HG02623 (cell line): ENCODE measurements at regions not wholly inside any gene's neighbourhood (a gene's known extent, or its start where the extent isn't known, plus 50 kb on each side); places are given as distances from the start of the nearest gene placed in this dataset.
A peak's percentile ranks its signal among the peaks of the same experiment; 100 is the strongest.
"Not testable (repeated sequence)": the region's sequence is repeated elsewhere in the genome, so short reads cannot be mapped to it uniquely, and the experiment has no call there.

Source experiments
- ATAC-seq: cut with Tn5 transposase; IDR thresholded peaks from one replicate; pipeline ENCODE4 v1.9.1; 2021; ENCODE audit warnings: moderate library complexity; ENCODE audit not compliant: unreplicated experiment

DNA sequence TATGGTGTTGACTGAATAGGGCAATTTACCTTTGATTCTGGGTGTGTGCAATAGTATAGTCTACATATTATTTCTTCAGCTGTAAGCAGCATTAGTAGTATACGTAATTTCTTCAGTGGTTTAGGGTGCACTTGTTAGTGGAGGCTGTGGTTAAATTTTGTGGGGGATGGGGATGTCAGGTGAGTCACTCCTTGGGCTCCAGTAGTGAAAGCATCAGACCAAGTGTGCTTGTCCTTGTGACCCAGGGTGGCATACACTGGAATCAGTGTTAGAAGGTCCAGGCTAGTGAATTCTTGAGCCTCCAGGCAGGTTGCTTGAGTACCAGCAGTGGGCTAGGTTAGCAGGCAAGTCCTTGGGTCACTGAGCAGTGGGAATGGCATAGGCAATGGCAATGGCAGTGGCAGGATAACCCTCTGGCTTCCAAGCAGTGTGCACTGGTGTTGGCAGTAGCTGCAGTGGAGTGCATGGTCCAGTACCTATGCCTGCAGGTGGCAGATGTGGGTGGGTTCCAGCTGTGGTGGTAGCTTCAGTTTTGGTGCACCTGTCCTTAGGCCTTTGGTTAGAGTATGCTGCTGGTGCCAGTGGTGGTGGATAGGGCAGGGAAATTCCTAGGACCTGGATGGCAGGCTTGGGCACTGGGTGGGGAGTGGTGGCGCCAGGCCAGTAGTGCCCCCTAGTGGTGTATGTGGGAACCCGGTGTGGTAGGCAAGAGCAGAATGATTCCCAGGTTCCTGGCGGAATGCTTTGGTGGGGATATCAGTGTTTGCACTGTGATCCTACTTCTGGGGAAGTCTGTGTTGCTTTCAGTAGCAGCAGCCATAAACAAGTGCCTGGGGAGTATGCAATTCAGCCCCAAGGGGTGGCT lies 531.0 kb downstream of the SMARCA1 start:
- no peak for ATAC-seq

DNA sequence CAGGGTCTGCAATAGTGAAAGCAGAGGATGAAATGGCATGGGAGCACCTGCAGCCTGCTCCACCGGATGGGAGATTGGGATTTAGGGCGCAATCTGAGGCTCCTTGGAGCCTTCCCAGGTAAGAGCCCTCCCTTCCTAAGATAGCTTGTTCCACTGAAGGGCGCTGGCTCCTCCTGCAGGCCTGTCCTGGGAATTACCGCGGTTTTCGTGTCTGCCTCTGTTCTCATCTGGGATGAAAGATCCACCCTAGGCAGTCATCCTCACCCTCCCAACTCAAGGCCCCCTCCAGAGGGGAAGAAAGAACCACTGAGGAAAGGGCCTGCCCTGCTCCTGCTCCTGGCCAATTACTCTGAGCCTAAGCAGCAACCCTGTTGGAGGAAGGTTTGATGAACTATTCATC lies 547.5 kb downstream of the SMARCA1 start:
- ATAC-seq = peak; percentile 67

DNA sequence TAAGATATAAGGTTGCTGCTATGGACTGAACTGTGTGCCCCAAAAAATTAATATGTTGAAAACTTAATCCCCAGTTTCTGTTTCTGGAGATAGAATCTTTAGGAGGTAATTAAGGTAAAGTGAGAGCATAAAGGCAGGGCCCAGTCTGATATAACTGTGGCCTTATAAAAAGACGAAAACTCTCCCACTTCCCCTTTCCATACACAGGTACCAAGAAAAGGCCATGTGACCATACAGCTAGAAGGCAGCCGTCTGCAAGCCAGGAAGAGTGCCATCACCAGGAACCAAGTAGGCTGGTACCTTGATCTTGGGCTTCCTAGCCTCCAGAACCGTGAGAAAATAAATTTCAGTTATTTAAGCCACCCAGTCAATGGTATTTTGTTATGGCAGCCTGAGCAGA lies 550.3 kb downstream of the SMARCA1 start:
- no peak for ATAC-seq

DNA sequence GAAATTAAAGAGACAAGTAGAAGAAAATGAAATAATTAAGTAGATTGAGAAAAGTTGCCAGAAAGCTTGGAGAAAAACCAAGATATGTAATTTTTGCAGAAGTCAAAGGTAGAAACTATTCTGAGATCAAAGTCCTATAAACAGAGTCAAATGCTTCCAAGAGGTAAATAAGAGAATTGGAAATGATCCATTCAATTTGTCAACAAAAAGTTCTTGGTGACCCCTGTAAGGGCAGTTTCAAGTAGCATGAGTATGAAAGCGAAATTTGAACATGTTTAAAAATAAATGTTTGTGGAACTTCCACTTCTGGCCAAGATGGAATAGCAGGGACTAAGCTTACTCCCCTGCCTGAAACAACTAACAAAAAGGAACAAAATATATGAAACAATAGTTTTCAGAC lies 562.0 kb downstream of the SMARCA1 start:
- no peak for ATAC-seq

DNA sequence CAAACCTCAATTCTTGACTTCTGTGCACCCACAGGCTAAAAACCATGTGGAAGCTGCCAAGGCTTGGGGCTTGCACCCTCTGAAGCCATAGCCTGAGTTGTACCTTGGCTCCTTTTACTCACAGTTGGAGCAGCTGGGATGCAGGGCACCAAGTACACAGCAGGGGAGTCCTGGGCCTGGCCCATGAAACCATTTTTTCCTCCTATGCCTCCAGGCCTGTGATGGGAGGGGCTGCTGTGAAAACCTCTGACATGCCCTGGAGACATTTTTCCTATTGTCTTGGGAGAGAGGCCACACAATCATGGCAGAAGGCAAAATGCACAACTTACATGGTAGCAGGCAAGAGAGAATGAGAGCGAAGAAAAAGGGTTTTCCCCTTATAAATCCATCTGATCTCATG lies 568.6 kb downstream of the SMARCA1 start:
- not testable (repeated sequence) for ATAC-seq

DNA sequence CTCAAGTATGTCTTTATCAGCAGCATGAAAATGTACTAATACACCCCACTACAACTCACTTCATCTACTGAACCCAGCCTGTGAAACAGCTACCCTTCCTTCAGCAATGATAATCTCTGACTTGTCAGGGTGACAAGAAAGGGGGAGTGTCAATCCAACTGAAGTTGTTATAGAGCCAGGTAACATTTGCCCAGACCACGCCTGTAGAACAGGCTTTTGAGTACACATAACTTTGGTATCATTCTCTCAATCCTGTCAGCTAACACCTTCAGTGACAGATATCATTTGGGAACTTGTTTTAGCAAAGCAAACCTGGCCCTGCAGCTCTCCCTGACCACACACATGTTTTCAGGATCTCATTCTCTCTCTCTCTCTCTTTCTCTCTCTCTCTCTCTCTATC lies 592.2 kb downstream of the SMARCA1 start:
- no peak for ATAC-seq

DNA sequence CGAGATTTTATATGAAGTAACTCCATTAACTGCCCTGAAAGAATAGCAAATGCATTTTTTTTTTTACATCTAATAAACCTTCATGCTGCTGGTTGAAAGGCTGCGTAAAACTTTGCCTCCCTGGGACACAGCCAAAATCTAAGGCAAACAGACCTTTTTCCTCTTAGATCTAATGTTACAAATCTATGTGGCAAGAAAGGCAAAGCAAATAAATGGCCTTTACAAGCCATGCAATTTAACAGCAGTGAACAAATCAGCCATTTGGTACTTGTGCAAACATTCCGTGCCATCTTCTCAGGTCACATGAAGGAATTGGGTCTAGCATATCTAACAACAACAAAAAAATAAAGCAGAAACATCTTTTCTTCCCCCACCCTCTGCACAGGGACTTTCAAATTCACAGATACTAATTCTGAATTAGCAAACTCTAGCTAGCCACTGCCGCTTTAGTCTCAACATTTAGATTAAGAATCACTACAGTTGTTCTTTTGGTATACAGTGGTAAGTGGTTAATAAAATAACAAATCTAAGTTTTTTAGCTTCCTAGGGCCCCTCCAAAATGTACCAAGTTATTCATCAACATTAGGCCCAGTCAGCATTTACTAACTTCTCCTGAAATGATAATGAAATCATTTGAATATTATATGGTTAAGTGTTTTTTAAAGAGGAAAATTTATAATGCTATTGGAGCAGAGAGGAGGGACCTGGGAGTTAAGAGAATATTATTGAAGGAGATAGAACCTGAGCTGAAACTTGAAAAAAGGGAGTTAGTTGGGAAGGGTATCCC lies 593.8 kb downstream of the SMARCA1 start:
- no peak for ATAC-seq

DNA sequence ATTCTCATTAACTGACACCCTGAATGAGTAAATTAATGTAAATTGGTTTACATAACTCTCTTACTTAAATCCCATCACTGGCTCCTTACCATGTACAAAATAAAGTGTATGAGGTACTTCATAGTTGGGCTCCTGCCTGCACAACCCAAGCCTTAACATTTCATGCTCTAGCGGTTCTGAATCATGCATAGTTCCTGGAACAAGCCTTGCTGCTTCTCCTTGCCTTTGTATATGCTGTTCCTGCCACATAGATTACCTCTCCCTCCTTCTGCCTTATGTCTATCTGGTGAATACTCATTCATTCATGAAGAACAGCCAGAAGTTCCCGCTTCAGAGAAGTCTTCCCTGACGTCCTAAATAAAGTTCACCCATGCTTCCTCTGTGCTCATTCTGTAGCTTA lies 594.7 kb downstream of the SMARCA1 start:
- ATAC-seq = no peak

DNA sequence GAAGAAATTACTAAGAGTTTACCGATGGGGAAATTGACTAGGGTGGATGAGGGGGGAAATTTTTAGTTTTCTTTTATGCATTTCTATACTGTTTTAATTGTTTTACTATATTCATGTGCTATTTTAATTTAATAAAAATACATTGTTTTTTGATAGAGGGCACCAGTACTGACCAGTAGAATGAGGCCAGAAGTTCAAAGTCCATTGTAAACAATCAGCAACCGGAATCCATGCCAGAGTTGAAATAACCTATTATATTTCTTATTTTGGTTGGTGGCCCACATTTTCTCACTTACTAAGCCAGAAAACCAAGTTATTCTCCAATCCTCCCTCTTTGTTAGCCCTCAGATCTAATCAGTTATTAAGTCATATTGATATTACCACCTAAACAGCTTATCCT lies 595.9 kb downstream of the SMARCA1 start:
- ATAC-seq = no peak

DNA sequence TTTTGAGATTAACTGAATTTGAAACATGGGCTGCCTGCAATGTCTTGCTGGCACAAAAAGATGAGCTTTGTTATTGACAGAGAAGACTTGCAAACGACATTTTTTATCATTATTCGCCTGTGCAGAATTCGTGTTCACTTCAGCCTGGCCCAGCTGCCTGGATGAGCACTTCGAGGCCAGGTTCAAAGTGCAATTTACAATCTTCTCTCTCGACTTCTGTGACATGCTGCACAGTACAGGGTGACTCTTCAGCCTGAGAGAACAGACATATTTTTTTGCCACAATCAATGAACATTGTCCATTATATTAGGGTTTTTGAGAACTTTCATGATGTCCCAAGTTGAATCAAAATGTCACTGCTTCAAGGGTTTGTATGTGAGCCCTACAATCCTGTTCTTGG lies 616.5 kb downstream of the SMARCA1 start:
- ATAC-seq = no peak

DNA sequence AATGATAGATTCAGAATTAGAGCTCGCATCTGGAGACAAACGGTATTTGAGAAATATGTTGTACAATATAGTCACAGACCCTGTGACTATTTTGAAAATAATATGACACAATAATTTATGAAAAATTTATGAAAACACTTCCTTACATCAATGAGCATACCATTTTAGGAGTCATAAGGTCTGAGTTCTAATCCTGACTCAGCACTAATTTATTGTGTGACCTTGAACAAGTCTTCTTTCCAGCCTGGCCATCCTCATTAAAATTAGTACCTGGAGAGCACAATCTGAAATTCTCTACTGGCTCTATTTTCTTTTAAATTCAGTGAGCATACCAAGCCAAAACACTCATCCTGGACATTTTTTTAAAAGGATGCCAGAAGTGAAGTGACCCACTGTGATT lies 622.3 kb downstream of the SMARCA1 start:
- ATAC-seq = no peak

DNA sequence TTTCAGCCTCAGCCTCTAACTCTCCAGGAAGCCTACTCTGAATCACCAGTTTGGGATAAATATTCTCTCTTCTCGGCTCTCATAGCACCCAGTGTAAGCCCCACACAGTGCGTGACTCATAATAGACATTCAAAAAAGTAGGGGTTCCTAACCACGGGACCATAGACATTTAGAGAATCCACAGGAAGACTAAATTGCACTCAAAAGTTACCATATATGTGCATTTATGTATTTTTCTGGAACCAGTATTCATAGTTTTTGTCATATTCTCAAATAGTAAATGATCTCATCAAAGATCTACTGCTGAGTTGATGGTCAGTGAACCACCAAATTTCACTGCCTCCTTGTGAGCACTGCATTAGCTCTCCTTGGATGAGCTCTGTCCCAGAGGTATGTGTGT lies 625.7 kb downstream of the SMARCA1 start:
- no peak for ATAC-seq

DNA sequence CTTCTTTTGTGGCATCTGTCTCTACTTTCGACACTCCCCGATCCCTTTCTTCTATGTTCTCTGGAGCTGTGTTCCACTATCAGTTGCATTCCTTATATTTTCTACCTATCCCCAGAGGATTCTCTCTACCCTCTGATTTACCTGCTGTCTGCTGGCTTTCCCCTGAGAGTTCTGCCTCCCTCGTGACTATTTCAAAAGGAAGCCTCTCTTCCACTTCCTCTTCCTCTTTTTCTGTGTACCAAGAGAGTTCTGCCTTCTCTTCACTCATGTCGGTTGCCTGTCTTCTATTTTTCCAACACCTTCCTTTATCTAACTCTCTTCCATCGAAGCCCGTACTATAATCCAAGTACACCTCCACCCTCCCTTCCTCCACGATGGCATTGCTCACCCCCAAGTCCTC lies 631.7 kb downstream of the SMARCA1 start:
- no peak for ATAC-seq

DNA sequence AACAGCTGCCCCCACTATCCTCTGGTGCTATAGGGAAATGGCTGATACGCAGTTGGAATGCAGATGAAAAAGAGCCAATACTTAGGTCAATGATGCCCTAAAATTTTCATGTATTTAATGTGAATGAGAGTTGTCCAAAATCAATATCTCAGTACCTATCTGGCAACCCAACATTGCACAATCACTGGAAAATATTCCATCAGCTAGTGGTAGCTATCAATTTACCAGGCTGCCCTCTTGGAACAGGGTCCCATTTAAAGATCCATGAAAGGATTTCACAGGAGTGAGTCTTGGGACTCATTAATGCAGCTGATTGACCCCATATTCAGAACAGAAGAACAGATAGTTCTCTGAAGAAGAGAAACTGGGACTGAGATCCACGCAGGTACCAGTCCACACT lies 638.9 kb downstream of the SMARCA1 start:
- no peak for ATAC-seq

DNA sequence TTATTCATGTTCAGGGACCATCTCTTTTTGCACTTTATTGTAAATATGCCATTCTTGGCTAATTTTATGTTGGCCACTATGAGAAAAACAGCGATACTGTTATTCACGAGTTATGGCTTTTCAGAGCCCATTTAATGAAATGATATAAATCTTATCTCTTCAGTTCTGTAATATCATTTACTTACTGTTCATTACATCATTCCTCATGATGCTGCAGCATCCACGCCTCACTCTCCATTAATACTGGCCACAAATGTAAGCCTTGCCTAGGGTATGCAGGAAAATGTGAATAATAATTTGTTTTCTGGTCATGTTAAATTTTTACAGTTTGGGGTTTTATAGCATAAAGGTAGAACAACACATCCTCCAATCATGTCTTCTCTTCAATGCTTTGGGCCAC lies 639.6 kb downstream of the SMARCA1 start:
- ATAC-seq = no peak

DNA sequence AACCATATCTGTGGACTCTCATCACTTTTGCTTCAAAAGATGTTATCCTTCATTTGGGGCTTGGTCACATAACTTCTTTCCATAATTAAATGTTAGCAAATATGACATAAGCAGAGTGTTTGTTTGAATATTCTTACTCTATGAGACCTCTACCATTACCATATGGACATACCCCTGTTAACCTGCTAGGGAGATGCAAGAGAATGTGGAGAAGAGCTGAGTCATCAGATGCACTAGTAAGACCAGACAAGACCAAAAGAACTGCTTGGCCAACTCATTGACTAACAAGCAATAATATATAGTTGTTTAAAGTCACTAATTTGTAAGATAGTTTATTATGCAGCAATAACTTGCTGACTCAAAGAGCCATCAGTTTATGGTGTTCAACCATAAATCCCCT lies 652.9 kb downstream of the SMARCA1 start:
- ATAC-seq = no peak

DNA sequence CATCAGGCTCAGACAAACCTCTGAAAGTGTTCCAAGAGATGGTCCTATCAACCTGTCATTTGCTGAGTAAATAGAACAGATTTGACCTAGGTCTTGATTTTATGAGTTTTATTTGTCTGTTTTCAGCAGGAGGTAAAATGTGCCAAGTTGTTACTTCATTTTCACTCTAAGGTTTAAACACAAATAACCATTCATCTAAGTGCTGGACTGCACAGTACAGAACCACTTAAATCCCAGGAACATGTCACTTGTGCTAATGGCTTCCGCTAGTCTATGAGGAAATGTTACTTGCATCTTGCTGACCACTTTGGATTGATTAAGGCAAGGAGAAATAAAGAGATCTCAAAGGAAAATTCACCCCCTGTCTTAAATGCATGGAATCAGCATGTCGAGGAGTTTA lies 660.7 kb downstream of the SMARCA1 start:
- no peak for ATAC-seq

DNA sequence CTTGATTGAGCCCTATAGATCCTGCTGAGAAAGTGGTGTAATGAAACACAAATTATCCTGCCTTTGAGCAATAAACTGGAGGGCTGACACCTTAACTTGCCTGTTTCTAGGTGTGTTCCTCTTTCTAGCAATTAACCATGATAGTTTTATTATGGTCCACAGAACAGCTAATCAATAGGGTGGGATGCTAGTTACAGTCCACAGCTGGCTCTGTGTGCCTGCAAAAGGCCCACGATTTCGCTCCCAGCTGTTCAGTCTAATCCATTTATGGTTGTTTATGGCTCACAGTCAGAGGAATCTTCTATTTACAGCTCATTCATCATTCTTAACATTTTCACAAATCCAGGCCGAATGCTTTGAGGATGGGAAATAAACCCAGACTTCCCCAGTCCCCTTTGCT lies 674.9 kb downstream of the SMARCA1 start:
- ATAC-seq = no peak

DNA sequence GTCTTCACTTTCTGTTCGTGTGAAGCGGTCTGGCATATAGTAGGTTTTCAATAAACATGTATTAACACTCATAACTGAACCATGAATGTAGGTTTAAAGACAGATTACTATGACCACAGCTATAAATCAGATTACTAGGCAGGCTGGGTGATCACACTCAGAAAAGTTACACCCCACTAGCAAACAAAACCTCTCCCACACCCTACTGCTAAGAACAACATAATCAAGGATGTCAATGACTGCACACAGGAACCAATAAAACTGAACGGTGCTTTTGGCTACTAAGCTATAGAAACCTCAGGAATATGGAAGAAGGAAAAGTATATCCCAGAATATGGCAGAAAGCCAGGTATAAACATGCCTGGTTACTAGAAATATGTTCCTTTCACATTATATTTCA lies 676.9 kb downstream of the SMARCA1 start:
- ATAC-seq = no peak

DNA sequence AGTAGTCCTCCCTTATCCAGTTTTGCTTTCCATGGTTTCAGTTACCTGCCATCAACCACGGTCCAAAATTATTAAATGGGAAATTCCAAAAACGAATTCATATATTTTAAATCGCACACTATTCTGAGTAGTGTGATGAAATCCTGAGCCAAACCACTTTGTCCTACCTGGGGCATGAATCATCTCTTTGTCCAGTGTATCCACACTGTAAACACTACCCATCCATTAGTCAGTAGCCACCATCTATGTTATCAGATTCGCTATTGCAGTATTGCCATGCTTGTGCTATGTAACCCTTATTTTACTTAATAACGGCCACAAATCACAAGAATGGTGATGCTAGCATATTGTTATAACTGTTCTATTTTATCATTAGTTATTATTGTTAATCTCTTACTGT lies 704.6 kb downstream of the SMARCA1 start:
- ATAC-seq = no peak

DNA sequence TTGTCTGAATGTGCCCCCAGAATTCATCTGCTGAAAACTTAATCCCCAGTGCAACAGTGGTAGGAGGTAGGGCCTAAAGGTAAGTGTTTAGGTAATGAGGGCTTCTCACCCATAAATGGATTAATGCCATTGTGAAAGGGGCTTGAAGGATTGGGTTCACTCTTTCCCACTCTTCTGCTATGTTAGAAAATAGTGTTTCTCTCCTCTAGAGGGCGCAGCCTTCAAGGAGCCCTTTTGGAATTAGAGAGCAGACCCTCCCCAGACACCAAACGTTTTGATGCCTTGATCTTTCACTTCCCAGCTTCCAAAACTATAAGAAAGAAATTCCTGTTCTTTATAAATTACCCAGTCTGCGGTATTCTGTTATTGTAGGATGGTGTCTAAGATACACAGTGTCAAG lies 706.4 kb downstream of the SMARCA1 start:
- ATAC-seq = no peak

DNA sequence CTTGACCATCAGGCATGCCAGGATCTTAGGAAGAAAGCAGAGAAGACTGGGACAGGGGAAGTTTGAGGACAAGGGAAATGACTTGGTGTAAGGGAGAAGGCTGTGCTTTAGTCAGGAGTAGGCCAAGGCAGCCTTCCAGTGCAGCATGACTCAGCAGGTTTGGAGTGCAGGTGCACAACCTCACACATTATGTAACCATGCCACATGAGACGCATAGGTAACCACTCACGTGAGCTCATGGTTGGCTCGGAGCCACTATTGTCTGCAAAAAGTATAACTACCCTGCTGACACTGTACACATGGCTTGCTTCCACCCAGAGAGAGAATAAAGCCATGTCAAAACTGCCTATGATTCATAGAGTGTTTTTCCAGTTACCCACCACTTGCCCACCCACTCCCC lies 715.9 kb downstream of the SMARCA1 start:
- ATAC-seq = no peak
